CD4-positive, alpha-beta T cell (primary cell): ENCODE measurements at regions not wholly inside any gene's neighbourhood (a gene's known extent, or its start where the extent isn't known, plus 50 kb on each side); places are given as distances from the start of the nearest gene placed in this dataset.

Source experiments
- ATAC-seq: fragments of 200-7000 bp; cut with Tn5 transposase; one replicate; pipeline ENCODE4 v1.10.0; 2022; ENCODE audit warnings: mild to moderate bottlenecking; ENCODE audit not compliant: poor library complexity
- CTCF ChIA-PET: fragments of 350-600 bp; sonication (Branson Sonifier 250); formaldehyde crosslinking; loops from one replicate; lab custom pipeline; 2021; ENCODE audit warnings: antibody characterized with exemption, inconsistent platforms; lab: Charles Lee
- POLR2A ChIA-PET: fragments of 350-600 bp; sonication (Branson Sonifier 250); formaldehyde crosslinking; loops from one replicate; lab custom pipeline; 2021; ENCODE audit warnings: antibody characterized with exemption, inconsistent platforms; lab: Charles Lee
- DNase-seq, 14 experiments: peaks; one replicate each; pipeline ENCODE4 v3.0.0-alpha.2; 2013 to 2020; ENCODE audit warnings: mixed read lengths in 2 of 14
- H3K27ac ChIP-seq, 2 donors: one replicate each; pipeline versions ENCODE4 v1.5.1 to v1.7.0; 2013; ENCODE audit warnings: low read length in 2 of 2, low read depth in 1 of 2, mild to moderate bottlenecking in 1 of 2
- H3K27me3 ChIP-seq, 2 experiments: 1 replicate in 1 of 2; 2 replicates in 1 of 2; pipeline versions ENCODE4 v1.6.1 to v1.7.0; 2013; ENCODE audit warnings: low read length in 2 of 2, control low read depth in 1 of 2, mild to moderate bottlenecking in 1 of 2, moderate library complexity in 1 of 2; ENCODE audit not compliant: insufficient read depth in 2 of 2, control insufficient read depth in 1 of 2
- H3K36me3 ChIP-seq: one replicate; pipeline ENCODE4 v1.6.1; 2013; ENCODE audit warnings: low read length, control low read depth; ENCODE audit not compliant: insufficient read depth
- H3K4me1 ChIP-seq: one replicate; pipeline ENCODE4 v1.6.1; 2013; ENCODE audit warnings: low read length, control low read depth; ENCODE audit not compliant: insufficient read depth
- H3K4me3 ChIP-seq: one replicate; pipeline ENCODE4 v1.5.1; 2013; ENCODE audit warnings: mild to moderate bottlenecking, low read length, moderate library complexity
- H3K9me3 ChIP-seq, 2 experiments: 1 replicate in 1 of 2; 2 replicates in 1 of 2; pipeline versions ENCODE4 v1.6.1 to v1.7.0; 2013; ENCODE audit warnings: low read length in 2 of 2, mild to moderate bottlenecking in 2 of 2, control low read depth in 1 of 2, moderate library complexity in 1 of 2; ENCODE audit not compliant: control insufficient read depth in 1 of 2, insufficient read depth in 1 of 2
- H3K27ac Mint-ChIP-seq: one replicate; pipeline ENCODE4 v1.8.0; 2020; ENCODE audit warnings: mixed read lengths
- H3K27me3 Mint-ChIP-seq: one replicate; pipeline ENCODE4 v1.8.0; 2021; ENCODE audit warnings: mixed read lengths
- H3K36me3 Mint-ChIP-seq: one replicate; pipeline ENCODE4 v1.8.0; 2021; ENCODE audit warnings: low read depth, mixed read lengths
- H3K4me1 Mint-ChIP-seq: one replicate; pipeline ENCODE4 v1.8.0; 2021; ENCODE audit warnings: low read depth, mixed read lengths
- H3K4me3 Mint-ChIP-seq: one replicate; pipeline ENCODE4 v1.8.0; 2020; ENCODE audit warnings: mild to moderate bottlenecking, mixed read lengths
- H3K9me3 Mint-ChIP-seq: one replicate; pipeline ENCODE4 v1.8.0; 2020; ENCODE audit warnings: mixed read lengths
- CTCF ChIP-seq: fragments of 200-600 bp; IDR thresholded peaks from one replicate; pipeline ENCODE4 v1.8.0; 2022; ENCODE audit warnings: antibody characterized with exemption, mild to moderate bottlenecking
- intact Hi-C, 2 experiments: fragments of 100-400 bp; cut with DNase I in 1 of 2; cut with micrococcal nuclease in 1 of 2; formaldehyde crosslinking; loops; one replicate each; pipeline versions ENCODE4 v1.15.1 to v1.9.0; 2023 to 2025; cut with DNase I, micrococcal nuclease

GRCh38 chr12:115204957-115205754 lies 521.2 kb upstream of the TBX3 start:
- ChIA-PET POLR2A (no interaction called here), CTCF (no interaction called here)
- Mint-ChIP-seq H3K4me3 (no peak overlapping the region), H3K36me3 (no peaks in the 10 kb centered on the region), H3K4me1 (no peaks in the 10 kb centered on the region), H3K27ac (no peak overlapping the region), H3K9me3 (no peaks in the 10 kb centered on the region), H3K27me3 (no peaks in the 10 kb centered on the region)
- Histone ChIP-seq H3K36me3 (no peaks in the 10 kb centered on the region), H3K9me3 (peaks cover 0 to 10% of the 10 kb centered on the region in 2 experiments), H3K4me3 (no peak overlapping the region), H3K4me1 (no peaks in the 10 kb centered on the region), H3K27ac (no peak overlapping the region), H3K27me3 (no peaks in the 10 kb centered on the region)
- ATAC-seq (no peak), DNase-seq (no peak)
- no peak for TF ChIP-seq CTCF
- intact Hi-C loops, result no loop called here

- Mint-ChIP-seq H3K27ac (no peak overlapping the region), H3K9me3 (no peaks in the 10 kb centered on the region)
- POLR2A ChIA-PET, result no interaction called here
Measured at GRCh38 chr12:115203701-115204100, 519.7 kb upstream of the TBX3 start.

GRCh38 chr12:115201966-115202365 lies 518.0 kb upstream of the TBX3 start:
- Histone ChIP-seq H3K36me3 (no peaks in the 10 kb centered on the region), H3K27ac (no peak overlapping the region), H3K4me1 (no peaks in the 10 kb centered on the region), H3K9me3 (peaks cover 0 to 4% of the 10 kb centered on the region in 2 experiments), H3K4me3 (no peak overlapping the region), H3K27me3 (no peaks in the 10 kb centered on the region)
- Mint-ChIP-seq H3K36me3 (no peaks in the 10 kb centered on the region), H3K27ac (no peak overlapping the region), H3K9me3 (peaks cover 4% of the 10 kb centered on the region), H3K4me1 (no peaks in the 10 kb centered on the region), H3K4me3 (no peak overlapping the region), H3K27me3 (no peaks in the 10 kb centered on the region)
- DNase-seq (no peak), ATAC-seq (no peak)
- no peak for TF ChIP-seq CTCF
- ChIA-PET POLR2A (no interaction called here), CTCF (no interaction called here)
- intact Hi-C loops, result no loop called here

More at GRCh38 chr12:115203701-115204100, 519.7 kb upstream of the TBX3 start:
- intact Hi-C loops, result no loop called here
- Histone ChIP-seq H3K9me3 (peaks cover 0 to 4% of the 10 kb centered on the region in 2 experiments), H3K27me3 (no peaks in the 10 kb centered on the region), H3K27ac (no peak overlapping the region), H3K4me3 (no peak overlapping the region), H3K4me1 (no peaks in the 10 kb centered on the region), H3K36me3 (no peaks in the 10 kb centered on the region)
- no peak for TF ChIP-seq CTCF
- CTCF ChIA-PET, result no interaction called here
- no peak for DNase-seq
- Mint-ChIP-seq H3K4me3 (no peak overlapping the region), H3K36me3 (no peaks in the 10 kb centered on the region), H3K4me1 (no peaks in the 10 kb centered on the region), H3K27me3 (no peaks in the 10 kb centered on the region)
- no peak for ATAC-seq
